ENCODE measurements at regions not wholly inside any gene's neighbourhood (a gene's known extent, or its start where the extent isn't known, plus 50 kb on each side); places are given as distances from the start of the nearest gene placed in this dataset.

- TF ChIP-seq CTCF (IDR thresholded peaks at IDR 0.05): no peak
- no peak for TF ChIP-seq POLR2A (IDR thresholded peaks at IDR 0.05)
- TF ChIP-seq EP300 (IDR thresholded peaks at IDR 0.05): no peak
- no peak for TF ChIP-seq POLR2AphosphoS5 (IDR thresholded peaks at IDR 0.05)
Observed at GRCh38 chr14:82861313-82861712, 1327.7 kb upstream of the SEL1L start.

All from upper lobe of left lung (tissue), 4 donors.